ENCODE measurements at regions not wholly inside any gene's neighbourhood (a gene's known extent, or its start where the extent isn't known, plus 50 kb on each side); places are given as distances from the start of the nearest gene placed in this dataset.
"Not testable (repeated sequence)": the region's sequence is repeated elsewhere in the genome, so short reads cannot be mapped to it uniquely, and the experiment has no call there.

- DNase-seq = no peak
Observed at GRCh38 chr9:27829621-27830020, 256.3 kb upstream of the C9orf72 start.

- DNase-seq = not testable (repeated sequence)
Observed at GRCh38 chr9:27832108-27832507, 258.8 kb upstream of the C9orf72 start.

- DNase-seq = no peak
Observed at GRCh38 chr9:27835286-27835685, 262.0 kb upstream of the C9orf72 start.

GRCh38 chr9:27835746-27836145 lies 262.5 kb upstream of the C9orf72 start:
- no peak for DNase-seq

- no peak for DNase-seq
Observed at GRCh38 chr9:27836661-27837401, 263.6 kb upstream of the C9orf72 start.

DNA sequence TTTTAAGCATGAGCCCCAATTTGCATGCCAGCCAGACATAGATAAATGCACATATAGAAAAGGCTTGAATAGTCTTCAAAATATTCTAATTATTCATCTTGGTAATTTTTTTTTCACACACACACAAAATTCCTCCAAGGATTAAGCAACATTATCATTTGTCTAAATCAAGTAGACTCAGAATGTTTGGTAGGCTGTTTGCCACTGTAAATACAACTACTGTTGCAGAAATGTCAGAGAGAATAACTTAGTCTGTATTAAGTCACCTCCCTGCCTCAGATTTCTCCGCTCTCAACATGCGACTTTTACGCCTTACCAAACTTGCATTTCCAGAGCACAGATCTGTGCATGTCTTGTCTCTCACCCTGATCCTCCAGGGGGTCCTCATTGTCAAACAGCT lies 265.6 kb upstream of the C9orf72 start:
- DNase-seq = no peak

DNA sequence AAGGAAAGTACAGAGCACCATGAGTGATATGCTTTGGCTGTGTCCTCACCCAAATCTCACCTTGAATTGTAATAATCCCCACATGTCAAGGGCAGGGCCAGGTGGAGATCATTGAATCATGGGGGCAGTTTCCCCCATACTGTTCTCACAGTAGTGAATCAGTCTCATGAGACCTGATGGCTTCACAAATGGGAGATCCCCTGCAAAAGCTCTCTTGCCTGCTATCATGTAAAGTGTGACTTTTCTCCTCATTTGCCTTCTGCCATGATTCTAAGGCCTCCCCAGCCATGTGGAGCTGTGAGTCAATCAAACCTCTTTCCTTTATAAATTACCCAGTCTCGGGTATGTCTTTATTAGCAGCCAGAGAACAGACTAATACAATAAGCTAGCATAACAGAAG lies 266.5 kb upstream of the C9orf72 start:
- not testable (repeated sequence) for DNase-seq

GRCh38 chr9:27844797-27845196 lies 271.5 kb upstream of the C9orf72 start:
- DNase-seq = no peak

DNA sequence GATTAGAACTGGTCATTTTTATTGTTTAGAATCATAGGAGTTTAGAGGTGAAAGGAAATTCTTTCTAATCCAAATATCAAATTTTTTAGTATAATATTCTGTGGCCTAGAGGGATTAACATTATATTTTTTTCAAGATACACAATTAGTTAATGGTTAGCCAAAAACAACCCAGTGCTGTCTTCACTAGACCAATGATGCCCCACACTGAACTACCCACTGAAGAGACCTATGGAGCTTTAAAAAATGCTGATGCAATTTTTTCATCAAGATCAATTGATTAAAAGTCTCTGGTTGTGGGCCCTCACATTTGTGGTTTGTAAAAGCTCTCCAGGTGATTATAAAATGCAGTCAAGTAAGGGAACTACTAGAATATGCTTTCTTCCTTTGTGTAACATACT lies 274.1 kb upstream of the C9orf72 start:
- DNase-seq = no peak

DNA sequence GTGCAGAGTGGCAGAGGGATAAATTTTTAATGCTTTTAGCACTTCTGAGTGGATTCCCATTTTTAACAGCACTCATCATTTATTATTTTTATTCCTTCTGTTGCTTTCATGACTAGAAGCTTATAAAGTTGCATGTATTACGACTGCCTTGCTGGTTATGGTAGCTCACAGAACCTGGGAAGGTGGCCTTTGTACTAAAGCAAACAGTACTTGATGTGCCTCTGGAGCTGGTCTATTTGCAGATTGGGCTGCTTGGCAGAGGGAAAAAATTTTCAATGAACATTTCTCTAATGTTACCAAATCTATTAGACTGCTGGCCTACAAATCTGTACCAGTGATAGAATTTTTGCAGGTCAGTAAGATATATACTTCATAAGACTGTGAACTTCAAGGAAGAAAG lies 274.5 kb upstream of the C9orf72 start:
- DNase-seq = no peak

GRCh38 chr9:27848315-27848714 lies 275.0 kb upstream of the C9orf72 start:
- DNase-seq = no peak

- DNase-seq = no peak
Observed at GRCh38 chr9:27851858-27852257, 278.6 kb upstream of the C9orf72 start.

DNA sequence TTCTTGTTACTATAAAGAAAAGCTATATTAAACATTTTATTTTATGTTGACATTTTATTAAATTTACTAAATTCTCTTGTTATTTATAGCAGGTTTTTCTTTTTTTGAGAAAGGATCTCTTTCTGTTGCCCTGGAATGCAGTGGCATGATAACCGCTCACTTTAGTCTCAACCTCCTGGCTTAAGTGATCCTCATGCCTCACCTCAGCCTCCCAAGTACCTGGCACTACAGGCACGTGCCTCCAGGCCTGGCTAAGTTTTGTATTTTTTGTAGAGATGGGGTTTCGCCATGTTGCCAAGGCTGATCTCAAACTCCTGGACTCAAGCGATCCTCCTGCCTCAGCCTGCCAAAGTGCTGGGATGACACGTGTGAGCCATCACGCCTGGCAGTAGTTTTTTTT lies 280.2 kb upstream of the C9orf72 start:
- no peak for DNase-seq

- DNase-seq = no peak
Observed at GRCh38 chr9:27856054-27856453, 282.8 kb upstream of the C9orf72 start.

GRCh38 chr9:27856748-27857147 lies 283.5 kb upstream of the C9orf72 start:
- DNase-seq = no peak

- no peak for DNase-seq
Observed at GRCh38 chr9:27861887-27862286, 288.6 kb upstream of the C9orf72 start.

- DNase-seq = peak; percentile 22
Observed at GRCh38 chr9:27864644-27865438, 291.6 kb upstream of the C9orf72 start.

DNA sequence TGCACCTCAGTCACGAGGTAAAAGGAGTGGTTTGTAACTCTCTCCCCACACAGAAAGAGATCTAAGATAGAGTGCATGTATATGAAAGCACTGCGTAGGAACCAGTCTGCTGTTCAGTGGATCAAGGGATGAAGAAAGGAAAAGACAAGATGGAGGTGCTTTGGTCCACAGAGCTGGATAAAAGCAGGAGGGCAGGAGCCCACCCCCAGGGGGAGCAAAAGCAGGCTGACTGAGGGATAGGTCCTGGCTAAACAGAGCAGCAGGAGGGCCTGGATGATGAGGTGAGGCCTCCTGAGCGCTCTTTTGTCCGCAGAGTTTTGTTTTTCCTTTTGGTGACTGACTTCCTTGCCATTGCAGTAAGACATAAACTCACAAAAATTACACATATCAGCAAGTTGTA lies 293.5 kb upstream of the C9orf72 start:
- DNase-seq = no peak

- DNase-seq = no peak
Observed at GRCh38 chr9:27870404-27870803, 297.1 kb upstream of the C9orf72 start.

DNA sequence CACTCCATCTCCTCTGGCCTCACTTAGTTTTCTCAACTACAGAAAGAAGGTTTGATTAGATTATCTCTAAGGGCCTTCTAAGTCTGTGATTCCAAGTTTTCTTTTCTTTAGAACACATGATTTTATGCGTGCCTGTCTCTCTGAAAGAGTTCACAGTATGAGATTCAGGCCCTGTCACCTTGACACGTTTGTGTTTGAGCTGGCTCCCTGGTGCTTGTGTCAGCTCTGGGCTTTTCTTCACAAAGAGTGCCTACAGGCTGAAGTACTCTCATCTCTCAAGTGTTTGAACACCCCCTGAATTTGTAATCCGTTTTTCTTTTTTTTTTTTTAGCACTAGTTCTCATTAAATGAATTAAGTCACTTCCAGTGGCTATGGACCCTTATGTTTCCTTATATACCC lies 306.9 kb upstream of the C9orf72 start:
- no peak for DNase-seq

DNA sequence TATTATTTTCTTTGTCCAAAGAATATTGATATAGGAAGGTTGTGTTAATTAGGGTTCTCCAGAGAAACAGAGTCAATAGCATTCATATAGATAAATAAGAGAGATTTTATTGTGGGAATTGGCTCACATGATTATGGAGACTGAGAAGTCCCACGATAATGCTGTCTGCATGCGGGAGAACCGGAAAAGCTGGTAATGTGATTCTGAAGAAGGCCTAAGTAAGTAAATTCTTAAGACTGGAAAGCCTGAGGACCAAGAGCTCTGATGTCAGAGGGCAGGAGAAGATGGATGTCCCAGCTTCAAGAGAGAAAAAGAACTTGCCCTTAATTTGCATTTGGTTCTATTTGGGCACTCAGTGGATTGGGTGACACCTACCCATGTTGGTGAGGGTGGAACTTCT lies 307.4 kb upstream of the C9orf72 start:
- no peak for DNase-seq

DNA sequence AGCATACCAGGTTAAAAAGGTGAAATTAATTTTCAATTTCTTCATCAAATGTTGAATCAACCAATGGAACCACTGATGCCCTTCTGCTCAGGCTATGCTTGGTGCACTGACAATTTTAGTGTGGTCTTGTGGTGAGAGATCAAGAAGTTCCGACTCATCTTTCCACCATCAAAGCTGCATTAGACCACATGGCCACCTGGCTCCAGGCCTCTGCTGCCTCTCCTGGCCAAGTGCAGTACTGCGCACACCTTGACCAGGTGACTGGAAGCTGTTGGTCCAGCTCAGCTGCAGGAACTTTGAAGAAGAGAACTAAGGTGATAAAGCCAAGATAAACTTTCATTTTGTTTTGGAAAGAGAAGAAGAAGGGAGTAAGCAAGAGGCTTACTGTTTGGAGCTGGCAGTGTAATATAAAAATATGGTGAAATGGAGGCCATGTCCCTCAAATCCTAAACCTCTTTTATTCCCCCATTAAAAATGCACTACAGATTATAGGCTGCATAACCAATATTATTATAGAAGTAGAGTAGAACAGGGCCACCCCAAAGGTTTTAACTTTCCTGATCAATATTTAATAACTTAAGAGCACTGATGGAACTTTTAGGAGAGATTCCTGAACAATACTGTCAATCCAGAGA lies 315.5 kb upstream of the C9orf72 start:
- DNase-seq = no peak

- no peak for DNase-seq
Observed at GRCh38 chr9:27924502-27924901, 351.2 kb upstream of the C9orf72 start.

GRCh38 chr9:27925815-27926214 lies 352.5 kb upstream of the C9orf72 start:
- no peak for DNase-seq

Measured in NCI-H1436 treated with DMSO at 0.1 percent for 48 hours (cell line).